T-helper 2 cell treated with Interferon-gamma antibody and Interleukin-4, amounts not matched to agents 5 μg/mL and 100 μg/mL, for 36 hours (primary cell): ENCODE measurements at regions not wholly inside any gene's neighbourhood (a gene's known extent, or its start where the extent isn't known, plus 50 kb on each side); places are given as distances from the start of the nearest gene placed in this dataset.

Source experiments
- DNase-seq: peaks from one replicate; pipeline ENCODE4 v3.0.0; 2021; ENCODE audit warnings: low spot score
- H3K27ac Mint-ChIP-seq: one replicate; pipeline ENCODE4 v1.8.0; 2021; ENCODE audit warnings: mild to moderate bottlenecking, mixed read lengths
- H3K27me3 Mint-ChIP-seq: one replicate; pipeline ENCODE4 v1.8.0; 2021; ENCODE audit warnings: low read depth, mixed read lengths
- H3K36me3 Mint-ChIP-seq: one replicate; pipeline ENCODE4 v1.8.0; 2021; ENCODE audit warnings: low read depth, mixed read lengths
- H3K4me1 Mint-ChIP-seq: one replicate; pipeline ENCODE4 v1.8.0; 2021; ENCODE audit warnings: low read depth, mixed read lengths
- H3K4me3 Mint-ChIP-seq: one replicate; pipeline ENCODE4 v1.8.0; 2022; ENCODE audit warnings: mild to moderate bottlenecking, moderate library complexity, mixed read lengths
- H3K9me3 Mint-ChIP-seq: one replicate; pipeline ENCODE4 v1.8.0; 2021; ENCODE audit warnings: mixed read lengths

- Mint-ChIP-seq H3K4me1 (no peaks in the 10 kb centered on the region), H3K9me3 (peaks cover 54% of the 10 kb centered on the region), H3K36me3 (no peaks in the 10 kb centered on the region), H3K4me3 (no peak overlapping the region), H3K27me3 (no peaks in the 10 kb centered on the region), H3K27ac (no peak overlapping the region)
- DNase-seq = no peak
Observed at GRCh38 chr7:53656881-53657280, 621.4 kb downstream of the POM121L12 start.

GRCh38 chr7:53657586-53657985, 622.2 kb downstream of the POM121L12 start:
- no peaks in the 10 kb centered on the region for H3K4me1 Mint-ChIP-seq
- no peaks in the 10 kb centered on the region for H3K27me3 Mint-ChIP-seq
- no peak overlapping the region for H3K4me3 Mint-ChIP-seq
- no peak for DNase-seq
- H3K9me3 Mint-ChIP-seq = peaks cover 48% of the 10 kb centered on the region
- H3K27ac Mint-ChIP-seq = no peak overlapping the region
- H3K36me3 Mint-ChIP-seq = no peaks in the 10 kb centered on the region

- H3K27me3 Mint-ChIP-seq = no peaks in the 10 kb centered on the region
- H3K9me3 Mint-ChIP-seq = peaks cover 48% of the 10 kb centered on the region
- no peaks in the 10 kb centered on the region for H3K4me1 Mint-ChIP-seq
- no peak for DNase-seq
- H3K4me3 Mint-ChIP-seq = no peak overlapping the region
- no peaks in the 10 kb centered on the region for H3K36me3 Mint-ChIP-seq
- H3K27ac Mint-ChIP-seq = no peak overlapping the region
Observed at GRCh38 chr7:53658951-53659350, 623.5 kb downstream of the POM121L12 start.

GRCh38 chr7:53661645-53662217, 626.3 kb downstream of the POM121L12 start:
- Mint-ChIP-seq H3K27me3 (no peaks in the 10 kb centered on the region), H3K27ac (no peak overlapping the region), H3K4me3 (no peak overlapping the region), H3K36me3 (no peaks in the 10 kb centered on the region), H3K4me1 (no peaks in the 10 kb centered on the region), H3K9me3 (peaks cover 51% of the 10 kb centered on the region)
- no peak for DNase-seq

GRCh38 chr7:53672681-53673080, 637.2 kb downstream of the POM121L12 start:
- Mint-ChIP-seq H3K4me1 (no peaks in the 10 kb centered on the region), H3K27me3 (no peaks in the 10 kb centered on the region), H3K9me3 (peaks cover 24% of the 10 kb centered on the region), H3K27ac (no peak overlapping the region), H3K4me3 (no peak overlapping the region), H3K36me3 (no peaks in the 10 kb centered on the region)
- no peak for DNase-seq

- H3K4me1 Mint-ChIP-seq = no peaks in the 10 kb centered on the region
- H3K27me3 Mint-ChIP-seq = no peaks in the 10 kb centered on the region
- H3K27ac Mint-ChIP-seq = no peak overlapping the region
- H3K4me3 Mint-ChIP-seq = no peak overlapping the region
- H3K9me3 Mint-ChIP-seq = peaks cover 52% of the 10 kb centered on the region
- H3K36me3 Mint-ChIP-seq = no peaks in the 10 kb centered on the region
- DNase-seq = no peak
Observed at GRCh38 chr7:53675835-53676234, 640.4 kb downstream of the POM121L12 start.

- Mint-ChIP-seq H3K27ac (no peak overlapping the region), H3K4me1 (no peaks in the 10 kb centered on the region), H3K9me3 (peaks cover 50% of the 10 kb centered on the region), H3K4me3 (no peak overlapping the region), H3K27me3 (no peaks in the 10 kb centered on the region), H3K36me3 (no peaks in the 10 kb centered on the region)
- no peak for DNase-seq
Observed at GRCh38 chr7:53684693-53685092, 649.3 kb downstream of the POM121L12 start.

- Mint-ChIP-seq H3K4me3 (no peak overlapping the region), H3K27ac (no peak overlapping the region), H3K4me1 (no peaks in the 10 kb centered on the region), H3K27me3 (no peaks in the 10 kb centered on the region), H3K9me3 (peaks cover 49% of the 10 kb centered on the region), H3K36me3 (no peaks in the 10 kb centered on the region)
- DNase-seq = no peak
Observed at GRCh38 chr7:53690411-53690810, 655.0 kb downstream of the POM121L12 start.

GRCh38 chr7:53697913-53698312, 662.5 kb downstream of the POM121L12 start:
- Mint-ChIP-seq H3K4me3 (no peak overlapping the region), H3K27ac (no peak overlapping the region), H3K4me1 (no peaks in the 10 kb centered on the region), H3K9me3 (peaks cover 30% of the 10 kb centered on the region), H3K36me3 (no peaks in the 10 kb centered on the region), H3K27me3 (no peaks in the 10 kb centered on the region)
- no peak for DNase-seq

GRCh38 chr7:53699215-53699837, 663.9 kb downstream of the POM121L12 start:
- H3K27me3 Mint-ChIP-seq = no peaks in the 10 kb centered on the region
- no peak overlapping the region for H3K27ac Mint-ChIP-seq
- H3K36me3 Mint-ChIP-seq = no peaks in the 10 kb centered on the region
- DNase-seq = no peak
- peaks cover 28% of the 10 kb centered on the region for H3K9me3 Mint-ChIP-seq
- H3K4me3 Mint-ChIP-seq = no peak overlapping the region
- no peaks in the 10 kb centered on the region for H3K4me1 Mint-ChIP-seq

GRCh38 chr7:53719122-53719521, 683.7 kb downstream of the POM121L12 start:
- no peaks in the 10 kb centered on the region for H3K27me3 Mint-ChIP-seq
- H3K36me3 Mint-ChIP-seq = no peaks in the 10 kb centered on the region
- no peak overlapping the region for H3K4me3 Mint-ChIP-seq
- peaks cover 51% of the 10 kb centered on the region for H3K9me3 Mint-ChIP-seq
- no peaks in the 10 kb centered on the region for H3K4me1 Mint-ChIP-seq
- no peak for DNase-seq
- H3K27ac Mint-ChIP-seq = no peak overlapping the region

- H3K4me1 Mint-ChIP-seq = no peaks in the 10 kb centered on the region
- H3K4me3 Mint-ChIP-seq = no peak overlapping the region
- no peaks in the 10 kb centered on the region for H3K27me3 Mint-ChIP-seq
- H3K9me3 Mint-ChIP-seq = peaks cover 56% of the 10 kb centered on the region
- DNase-seq = no peak
- H3K27ac Mint-ChIP-seq = no peak overlapping the region
- no peaks in the 10 kb centered on the region for H3K36me3 Mint-ChIP-seq
Observed at GRCh38 chr7:53740971-53741370, 705.5 kb downstream of the POM121L12 start.

GRCh38 chr7:53743697-53744402, 708.4 kb downstream of the POM121L12 start:
- no peaks in the 10 kb centered on the region for H3K4me1 Mint-ChIP-seq
- no peak for DNase-seq
- peaks cover 54% of the 10 kb centered on the region for H3K9me3 Mint-ChIP-seq
- no peak overlapping the region for H3K27ac Mint-ChIP-seq
- H3K4me3 Mint-ChIP-seq = no peak overlapping the region
- H3K27me3 Mint-ChIP-seq = no peaks in the 10 kb centered on the region
- H3K36me3 Mint-ChIP-seq = no peaks in the 10 kb centered on the region

GRCh38 chr7:53744403-53744760, 708.9 kb downstream of the POM121L12 start:
- Mint-ChIP-seq H3K9me3 (peaks cover 49% of the 10 kb centered on the region), H3K27ac (no peak overlapping the region), H3K27me3 (no peaks in the 10 kb centered on the region), H3K4me3 (no peak overlapping the region), H3K36me3 (no peaks in the 10 kb centered on the region), H3K4me1 (no peaks in the 10 kb centered on the region)
- no peak for DNase-seq
